HG02870 (cell line): ENCODE measurements at regions not wholly inside any gene's neighbourhood (a gene's known extent, or its start where the extent isn't known, plus 50 kb on each side); places are given as distances from the start of the nearest gene placed in this dataset.

Experiments used
- ATAC-seq: cut with Tn5 transposase; IDR thresholded peaks from one replicate; pipeline ENCODE4 v1.9.1; 2021; ENCODE audit warnings: mild to moderate bottlenecking, moderate library complexity; ENCODE audit not compliant: unreplicated experiment

DNA sequence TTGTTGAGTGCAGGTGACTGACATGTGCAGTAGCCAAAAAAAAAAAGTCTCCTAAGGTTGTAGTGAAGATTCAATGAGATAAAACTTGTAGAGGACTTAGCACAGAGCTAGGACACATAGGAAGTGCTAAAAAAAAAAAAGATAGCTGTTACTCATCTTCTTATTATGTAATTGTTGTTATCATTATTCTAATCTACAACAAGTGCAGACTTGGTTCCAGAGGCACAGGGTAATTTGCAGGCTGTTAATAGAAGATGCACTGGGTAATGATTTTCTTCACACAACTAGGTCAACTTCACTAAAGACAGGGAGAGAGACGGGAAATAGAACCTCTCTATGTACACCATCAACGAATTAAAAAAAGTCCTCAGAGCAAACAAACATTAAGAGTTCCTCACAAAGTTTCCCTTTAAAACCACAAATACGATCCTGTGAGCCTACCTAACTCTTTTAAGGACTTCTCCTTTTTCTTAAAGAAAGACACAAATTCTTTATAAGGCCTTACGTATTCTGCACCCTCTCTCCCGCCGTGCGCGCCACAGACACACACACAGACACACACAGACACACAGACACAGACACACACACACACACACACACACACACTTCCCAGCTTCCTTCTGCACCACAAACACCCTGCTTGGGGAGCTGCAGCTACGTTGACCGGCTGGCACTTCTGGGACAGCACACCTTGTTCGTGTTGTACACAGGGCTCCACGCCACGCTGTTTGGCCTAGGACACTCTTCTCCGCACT is 49.8 kb upstream of the GADD45A start:
- no peak for ATAC-seq
